ENCODE measurements at regions not wholly inside any gene's neighbourhood (a gene's known extent, or its start where the extent isn't known, plus 50 kb on each side); places are given as distances from the start of the nearest gene placed in this dataset.

- no peak for DNase-seq (ENCODE audit: low spot score in 2 of 2)
- Mint-ChIP-seq H3K36me3 (ENCODE audit: insufficient read depth) (no peaks in the 10 kb centered on the region), H3K4me1 (no peaks in the 10 kb centered on the region), H3K4me3 (no peak overlapping the region), H3K9me3 (no peaks in the 10 kb centered on the region), H3K27me3 (no peaks in the 10 kb centered on the region), H3K27ac (ENCODE audit: low read depth) (no peak overlapping the region)
- no peak for ATAC-seq (replicated peaks; ENCODE audit: extremely low read depth, poor library complexity, severe bottlenecking)
Measured at GRCh38 chr16:82391690-82392089, 221.7 kb upstream of the MPHOSPH6 start.

GRCh38 chr16:82389956-82390650 is 220.1 kb upstream of the MPHOSPH6 start:
- no peaks in the 10 kb centered on the region for H3K4me1 Mint-ChIP-seq
- no peak overlapping the region for H3K27ac Mint-ChIP-seq (ENCODE audit: low read depth)
- no peak overlapping the region for H3K4me3 Mint-ChIP-seq
- H3K27me3 Mint-ChIP-seq, result no peaks in the 10 kb centered on the region
- DNase-seq (ENCODE audit: low spot score in 2 of 2), result no peak
- H3K9me3 Mint-ChIP-seq, result no peaks in the 10 kb centered on the region
- H3K36me3 Mint-ChIP-seq (ENCODE audit: insufficient read depth), result no peaks in the 10 kb centered on the region
- ATAC-seq (replicated peaks; ENCODE audit: extremely low read depth, poor library complexity, severe bottlenecking), result no peak

GRCh38 chr16:82386761-82387160 is 216.7 kb upstream of the MPHOSPH6 start:
- Mint-ChIP-seq H3K4me1 (no peaks in the 10 kb centered on the region), H3K36me3 (ENCODE audit: insufficient read depth) (no peaks in the 10 kb centered on the region), H3K9me3 (no peaks in the 10 kb centered on the region), H3K27ac (ENCODE audit: low read depth) (no peak overlapping the region), H3K4me3 (no peak overlapping the region), H3K27me3 (no peaks in the 10 kb centered on the region)
- no peak for DNase-seq (ENCODE audit: low spot score in 2 of 2)
- ATAC-seq (replicated peaks; ENCODE audit: extremely low read depth, poor library complexity, severe bottlenecking), result no peak

- Mint-ChIP-seq H3K4me3 (no peak overlapping the region), H3K27ac (ENCODE audit: low read depth) (no peak overlapping the region), H3K9me3 (no peaks in the 10 kb centered on the region), H3K36me3 (ENCODE audit: insufficient read depth) (no peaks in the 10 kb centered on the region), H3K27me3 (no peaks in the 10 kb centered on the region), H3K4me1 (no peaks in the 10 kb centered on the region)
- ATAC-seq (replicated peaks; ENCODE audit: extremely low read depth, poor library complexity, severe bottlenecking) (no peak), DNase-seq (ENCODE audit: low spot score in 2 of 2) (no peak)
Measured at GRCh38 chr16:82384949-82385348, 214.9 kb upstream of the MPHOSPH6 start.

GRCh38 chr16:82384017-82384416 is 214.0 kb upstream of the MPHOSPH6 start:
- no peaks in the 10 kb centered on the region for H3K9me3 Mint-ChIP-seq
- H3K27ac Mint-ChIP-seq (ENCODE audit: low read depth), result no peak overlapping the region
- DNase-seq (ENCODE audit: low spot score in 2 of 2), result no peak
- no peak overlapping the region for H3K4me3 Mint-ChIP-seq
- no peaks in the 10 kb centered on the region for H3K27me3 Mint-ChIP-seq
- no peak for ATAC-seq (replicated peaks; ENCODE audit: extremely low read depth, poor library complexity, severe bottlenecking)
- no peaks in the 10 kb centered on the region for H3K4me1 Mint-ChIP-seq
- H3K36me3 Mint-ChIP-seq (ENCODE audit: insufficient read depth), result no peaks in the 10 kb centered on the region

GRCh38 chr16:82382521-82382920 is 212.5 kb upstream of the MPHOSPH6 start:
- Mint-ChIP-seq H3K4me1 (no peaks in the 10 kb centered on the region), H3K9me3 (no peaks in the 10 kb centered on the region), H3K4me3 (no peak overlapping the region)

GRCh38 chr16:82379551-82379950 is 209.5 kb upstream of the MPHOSPH6 start:
- no peaks in the 10 kb centered on the region for H3K4me1 Mint-ChIP-seq
- no peaks in the 10 kb centered on the region for H3K9me3 Mint-ChIP-seq
- no peak overlapping the region for H3K27ac Mint-ChIP-seq (ENCODE audit: low read depth)
- H3K4me3 Mint-ChIP-seq, result no peak overlapping the region
- no peaks in the 10 kb centered on the region for H3K27me3 Mint-ChIP-seq
- DNase-seq (ENCODE audit: low spot score in 2 of 2) (no peak), ATAC-seq (replicated peaks; ENCODE audit: extremely low read depth, poor library complexity, severe bottlenecking) (no peak)
- no peaks in the 10 kb centered on the region for H3K36me3 Mint-ChIP-seq (ENCODE audit: insufficient read depth)

More at GRCh38 chr16:82382521-82382920, 212.5 kb upstream of the MPHOSPH6 start:
- Mint-ChIP-seq H3K36me3 (ENCODE audit: insufficient read depth) (no peaks in the 10 kb centered on the region), H3K27ac (ENCODE audit: low read depth) (no peak overlapping the region), H3K27me3 (no peaks in the 10 kb centered on the region)
- no peak for ATAC-seq (replicated peaks; ENCODE audit: extremely low read depth, poor library complexity, severe bottlenecking)
- DNase-seq (ENCODE audit: low spot score in 2 of 2), result no peak

GRCh38 chr16:82373976-82374375 is 204.0 kb upstream of the MPHOSPH6 start:
- no peak overlapping the region for H3K4me3 Mint-ChIP-seq
- H3K9me3 Mint-ChIP-seq, result no peaks in the 10 kb centered on the region
- no peaks in the 10 kb centered on the region for H3K4me1 Mint-ChIP-seq
- ATAC-seq (replicated peaks; ENCODE audit: extremely low read depth, poor library complexity, severe bottlenecking) (no peak), DNase-seq (ENCODE audit: low spot score in 2 of 2) (no peak)
- no peaks in the 10 kb centered on the region for H3K27me3 Mint-ChIP-seq
- H3K27ac Mint-ChIP-seq (ENCODE audit: low read depth), result no peak overlapping the region
- no peaks in the 10 kb centered on the region for H3K36me3 Mint-ChIP-seq (ENCODE audit: insufficient read depth)

- Mint-ChIP-seq H3K27ac (ENCODE audit: low read depth) (no peak overlapping the region), H3K4me1 (peaks cover 8% of the 10 kb centered on the region), H3K4me3 (no peak overlapping the region), H3K27me3 (peaks cover 10% of the 10 kb centered on the region), H3K36me3 (ENCODE audit: insufficient read depth) (no peaks in the 10 kb centered on the region), H3K9me3 (no peaks in the 10 kb centered on the region)
- DNase-seq (ENCODE audit: low spot score in 2 of 2) (no peak), ATAC-seq (replicated peaks; ENCODE audit: extremely low read depth, poor library complexity, severe bottlenecking) (no peak)
Measured at GRCh38 chr16:82370282-82370681, 200.3 kb upstream of the MPHOSPH6 start.

GRCh38 chr16:82368041-82368440 is 198.0 kb upstream of the MPHOSPH6 start:
- Mint-ChIP-seq H3K36me3 (ENCODE audit: insufficient read depth) (no peaks in the 10 kb centered on the region), H3K4me3 (no peak overlapping the region), H3K9me3 (no peaks in the 10 kb centered on the region), H3K27ac (ENCODE audit: low read depth) (peak overlapping the region; percentile 74), H3K27me3 (peaks cover 10% of the 10 kb centered on the region), H3K4me1 (peaks cover 8% of the 10 kb centered on the region)
- ATAC-seq (replicated peaks; ENCODE audit: extremely low read depth, poor library complexity, severe bottlenecking), result no peak
- peak in 1 of 2 donors; percentile 16 for DNase-seq (ENCODE audit: low spot score in 2 of 2)

GRCh38 chr16:82366462-82366861 is 196.4 kb upstream of the MPHOSPH6 start:
- Mint-ChIP-seq H3K4me1 (peaks cover 8% of the 10 kb centered on the region), H3K36me3 (ENCODE audit: insufficient read depth) (no peaks in the 10 kb centered on the region)
- ATAC-seq (replicated peaks; ENCODE audit: extremely low read depth, poor library complexity, severe bottlenecking), result no peak

GRCh38 chr16:82364690-82365089 is 194.7 kb upstream of the MPHOSPH6 start:
- Mint-ChIP-seq H3K36me3 (ENCODE audit: insufficient read depth) (no peaks in the 10 kb centered on the region), H3K4me3 (no peak overlapping the region), H3K27me3 (peaks cover 10% of the 10 kb centered on the region), H3K4me1 (peaks cover 8% of the 10 kb centered on the region), H3K9me3 (no peaks in the 10 kb centered on the region), H3K27ac (ENCODE audit: low read depth) (no peak overlapping the region)
- DNase-seq (ENCODE audit: low spot score in 2 of 2), result no peak
- no peak for ATAC-seq (replicated peaks; ENCODE audit: extremely low read depth, poor library complexity, severe bottlenecking)

More at GRCh38 chr16:82366462-82366861, 196.4 kb upstream of the MPHOSPH6 start:
- Mint-ChIP-seq H3K27ac (ENCODE audit: low read depth) (no peak overlapping the region), H3K9me3 (no peaks in the 10 kb centered on the region), H3K27me3 (peaks cover 10% of the 10 kb centered on the region), H3K4me3 (no peak overlapping the region)
- no peak for DNase-seq (ENCODE audit: low spot score in 2 of 2)

- peaks cover 20% of the 10 kb centered on the region for H3K27me3 Mint-ChIP-seq
- H3K9me3 Mint-ChIP-seq, result no peaks in the 10 kb centered on the region
- DNase-seq (ENCODE audit: low spot score in 2 of 2) (no peak), ATAC-seq (replicated peaks; ENCODE audit: extremely low read depth, poor library complexity, severe bottlenecking) (no peak)
- H3K4me1 Mint-ChIP-seq, result peaks cover 13% of the 10 kb centered on the region
- H3K27ac Mint-ChIP-seq (ENCODE audit: low read depth), result no peak overlapping the region
- peaks cover under 1% of the 10 kb centered on the region for H3K36me3 Mint-ChIP-seq (ENCODE audit: insufficient read depth)
- H3K4me3 Mint-ChIP-seq, result no peak overlapping the region
Measured at GRCh38 chr16:82363026-82363816, 193.2 kb upstream of the MPHOSPH6 start.

Measured in central memory CD8-positive, alpha-beta T cell (primary cell).